ENCODE measurements at regions not wholly inside any gene's neighbourhood (a gene's known extent, or its start where the extent isn't known, plus 50 kb on each side); places are given as distances from the start of the nearest gene placed in this dataset.

- no peaks in the 10 kb centered on the region for H3K9me3 ChIP-seq (ENCODE audit: insufficient read depth in 2 of 2, low read depth in 1 of 2, low read length in 1 of 2)
- 89% methylated on average over 5 of the region's 5 CpGs; no CpG with 5 or more reads in 1 of the 2 experiments for WGBS, 2 experiments (ENCODE audit: extremely low coverage in 1 of 2, insufficient coverage in 1 of 2, insufficient read length in 1 of 2, insufficient replicate concordance in 2 of 2, low coverage in 1 of 2, low lambda C conversion rate in 2 of 2, missing lambda C conversion rate in 1 of 2)
- H4K20me1 ChIP-seq (replicated peaks in 1 of 2; ENCODE audit: control insufficient read depth in 1 of 2, insufficient read depth in 2 of 2, low read length in 2 of 2): no peaks in the 10 kb centered on the region
- H3K79me1 ChIP-seq (ENCODE audit: low read depth, low read length): no peaks in the 10 kb centered on the region
- H4K8ac ChIP-seq (ENCODE audit: extremely low read depth, insufficient read depth, low read length): no peak overlapping the region
- no peaks in the 10 kb centered on the region for H3K27me3 ChIP-seq (replicated peaks in 1 of 4; ENCODE audit: control insufficient read depth in 3 of 4, extremely low read depth in 1 of 4, insufficient read depth in 3 of 4, low read length in 3 of 4)
- ChIA-PET POLR2A (ENCODE audit: partially characterized antibody) (no interaction called here), CTCF (ENCODE audit: partially characterized antibody) (interaction anchor here (1.0 to 4.3 kb wide), 3 partner anchors 16 to 48 kb away, joined by 3 to 23 read pairs (median 4); no protein-coding TSS in a partner anchor)
- no peak overlapping the region for H2BK120ac ChIP-seq (replicated peaks; ENCODE audit: low read depth, low read length)
- no peak overlapping the region for H2BK12ac ChIP-seq (ENCODE audit: low read depth, low read length)
- FAIRE-seq (no peak), DNase-seq (ENCODE audit: low read depth in 1 of 2, low spot score in 2 of 2) (no peak)
- no peak overlapping the region for H3K14ac ChIP-seq (ENCODE audit: insufficient read length)
- H3K4me1 ChIP-seq (replicated peaks in 1 of 4; ENCODE audit: control insufficient read depth in 3 of 4, insufficient read depth in 4 of 4, low read length in 3 of 4): peaks cover 0 to 4% (median 0%) of the 10 kb centered on the region in 4 experiments; a peak in 1 of 7 replicates
- H3K56ac ChIP-seq (replicated peaks; ENCODE audit: insufficient read length, low read depth, low read length): no peak overlapping the region
- no peak overlapping the region for H4K91ac ChIP-seq (replicated peaks; ENCODE audit: insufficient read length, low read length)
- H2BK5ac ChIP-seq (ENCODE audit: low read depth, low read length): no peak overlapping the region
- no peak overlapping the region for H3K4me3 ChIP-seq (ENCODE audit: extremely low read depth in 1 of 4, insufficient read depth in 2 of 4, low read depth in 3 of 4, low read length in 4 of 4)
- no peak overlapping the region for H2AFZ ChIP-seq (ENCODE audit: low read length)
- no peak overlapping the region for H3K23ac ChIP-seq (ENCODE audit: insufficient read length)
- H3K23me2 ChIP-seq (ENCODE audit: low read depth, low read length): no peaks in the 10 kb centered on the region
- no peak overlapping the region for H2AK5ac ChIP-seq (ENCODE audit: low read depth, low read length)
- no peak overlapping the region for H3K4ac ChIP-seq (replicated peaks; ENCODE audit: insufficient read length, low read depth, low read length)
- no peak overlapping the region for H2BK15ac ChIP-seq (ENCODE audit: low read length)
- no peaks in the 10 kb centered on the region for H3K79me2 ChIP-seq (ENCODE audit: control insufficient read depth in 1 of 2, insufficient read depth in 2 of 2, low read length in 2 of 2)
- H2BK20ac ChIP-seq (ENCODE audit: low read length): no peak overlapping the region
- H3K9ac ChIP-seq (replicated peaks in 1 of 4; ENCODE audit: extremely low read depth in 1 of 4, low read depth in 3 of 4, low read length in 3 of 4): no peak overlapping the region
- H3K36me3 ChIP-seq (ENCODE audit: control insufficient read depth in 2 of 4, insufficient read depth in 4 of 4, low read length in 3 of 4): no peaks in the 10 kb centered on the region
- TF ChIP-seq SIX5 (IDR thresholded peaks at IDR 0.05; ENCODE audit: low read depth, low read length) (no peak), EP300 (IDR thresholded peaks at IDR 0.05; ENCODE audit: borderline replicate concordance in 1 of 2, low read depth in 2 of 2, low read length in 2 of 2) (no peak), CEBPB (IDR thresholded peaks at IDR 0.05; ENCODE audit: low read depth, low read length) (no peak), BRCA1 (IDR thresholded peaks at IDR 0.05; ENCODE audit: low read depth, low read length) (no peak), POLR2AphosphoS5 (IDR thresholded peaks at IDR 0.05; ENCODE audit: low read depth, low read length) (no peak), KDM5A (IDR thresholded peaks at IDR 0.05; ENCODE audit: low read length) (no peak)
- no peak overlapping the region for H3K4me2 ChIP-seq (ENCODE audit: insufficient read depth in 1 of 2, low read depth in 2 of 2, low read length in 2 of 2)
- H3K18ac ChIP-seq (ENCODE audit: extremely low read depth, low read length): no peak overlapping the region
- no peak overlapping the region for H3K27ac ChIP-seq (ENCODE audit: low read depth, low read length)
- no peak overlapping the region for H4K5ac ChIP-seq (ENCODE audit: insufficient read length, low read depth, low read length)
Measured at GRCh38 chr5:133850811-133851210, 117.6 kb downstream of the C5orf15 start.
